Panc1 (cell line): ENCODE measurements at regions not wholly inside any gene's neighbourhood (a gene's known extent, or its start where the extent isn't known, plus 50 kb on each side); places are given as distances from the start of the nearest gene placed in this dataset.
A peak's percentile ranks its signal among the peaks of the same experiment; 100 is the strongest.

Source experiments
- ATAC-seq: fragments of 200-7000 bp; cut with Tn5 transposase; 2 replicates; pipeline ENCODE4 v1.9.1; 2020; ENCODE audit warnings: mild to moderate bottlenecking, moderate library complexity
- BruUV-seq: library from RNA; stranded (reverse); fragments of 400-500 nt; replicated peaks from 2 replicates; lab custom pipeline; 2021; lab: Mats Ljungman, UMichigan
- CTCF ChIA-PET: fragments of 300-600 bp; sonication (Branson Sonifier 250); formaldehyde crosslinking; loops from one replicate; lab custom pipeline; 2022; ENCODE audit warnings: antibody characterized with exemption; lab: Charles Lee
- POLR2A ChIA-PET: fragments of 300-600 bp; sonication (Branson Sonifier 250); formaldehyde crosslinking; loops from one replicate; lab custom pipeline; 2022; ENCODE audit warnings: antibody characterized with exemption; lab: Charles Lee
- DNase-seq: peaks from one replicate; pipeline ENCODE4 v3.0.0-alpha.2; 2010; ENCODE audit warnings: low read depth, low spot score
- H3K27ac ChIP-seq: 2 replicates; pipeline ENCODE4 v1.5.1; 2011; ENCODE audit warnings: mild to moderate bottlenecking, low read length, inconsistent platforms
- H3K27me3 ChIP-seq: fragments of 200-500 bp; sonication (Bioruptor generic); 2 replicates; pipeline ENCODE4 v1.6.0; 2014; ENCODE audit warnings: low read length, inconsistent platforms; ENCODE audit not compliant: control insufficient read depth, insufficient read depth
- H3K36me3 ChIP-seq: fragments of 200-500 bp; sonication (Bioruptor generic); 2 replicates; pipeline ENCODE4 v1.5.1; 2014; ENCODE audit warnings: inconsistent platforms, mild to moderate bottlenecking, low read length, moderate library complexity; ENCODE audit not compliant: control insufficient read depth, insufficient read depth
- H3K4me1 ChIP-seq: 2 replicates; pipeline ENCODE4 v1.5.1; 2011; ENCODE audit warnings: inconsistent platforms, mild to moderate bottlenecking, low read length, moderate library complexity; ENCODE audit not compliant: control insufficient read depth, insufficient read depth
- H3K4me3 ChIP-seq, 2 experiments: 2 replicates each; pipeline ENCODE4 v1.5.1; 2011 to 2012; ENCODE audit warnings: low read depth in 2 of 2, low read length in 2 of 2, mild to moderate bottlenecking in 2 of 2, inconsistent platforms in 1 of 2, moderate library complexity in 1 of 2
- H3K9me3 ChIP-seq: fragments of 200-500 bp; sonication (Bioruptor generic); 2 replicates; pipeline ENCODE4 v1.5.1; 2014; ENCODE audit warnings: low read depth, mild to moderate bottlenecking, inconsistent platforms, low read length, moderate library complexity; ENCODE audit not compliant: control insufficient read depth, insufficient read depth
- POLR2AphosphoS5 ChIP-seq: IDR thresholded peaks from 2 replicates; pipeline ENCODE4 v1.6.1; 2012; ENCODE audit warnings: mild to moderate bottlenecking, low read depth, low read length, moderate library complexity
- SIN3A ChIP-seq: IDR thresholded peaks from 2 replicates; pipeline ENCODE4 v1.6.1; 2012; ENCODE audit warnings: low read depth, mild to moderate bottlenecking, low read length, moderate library complexity, borderline replicate concordance; ENCODE audit not compliant: insufficient read depth
- TCF7L2 ChIP-seq: IDR thresholded peaks from 2 replicates; pipeline ENCODE4 v1.6.1; 2011; ENCODE audit warnings: mild to moderate bottlenecking, low read depth, low read length, inconsistent platforms
- in situ Hi-C: cut with HindIII; loops from 2 replicates; pipeline ENCODE4 v1.10.0; 2016; ENCODE audit warnings: low sequenced_read_pairs, low pct_unique_long_range_greater_than_20kb
- intact Hi-C: fragments of 100-400 bp; cut with micrococcal nuclease; formaldehyde crosslinking; loops from one replicate; pipeline ENCODE4 v1.10.0; 2022; ENCODE audit not compliant: unreplicated experiment
- TF ChIP-seq, protein P1 (sequence below), 2 experiments: IDR thresholded peaks; 2 replicates each; pipeline ENCODE4 v1.6.1; 2011 to 2012; ENCODE audit warnings: low read depth in 2 of 2, control low read depth in 1 of 2, low read length in 1 of 2, mild to moderate bottlenecking in 1 of 2, moderate library complexity in 1 of 2; ENCODE audit not compliant: insufficient read depth in 1 of 2
- TF ChIP-seq, protein P2 (sequence below): fragments of 450-650 bp; IDR thresholded peaks from 2 replicates; pipeline ENCODE4 v1.5.1; 2017; ENCODE audit warnings: mild to moderate bottlenecking

DNA sequence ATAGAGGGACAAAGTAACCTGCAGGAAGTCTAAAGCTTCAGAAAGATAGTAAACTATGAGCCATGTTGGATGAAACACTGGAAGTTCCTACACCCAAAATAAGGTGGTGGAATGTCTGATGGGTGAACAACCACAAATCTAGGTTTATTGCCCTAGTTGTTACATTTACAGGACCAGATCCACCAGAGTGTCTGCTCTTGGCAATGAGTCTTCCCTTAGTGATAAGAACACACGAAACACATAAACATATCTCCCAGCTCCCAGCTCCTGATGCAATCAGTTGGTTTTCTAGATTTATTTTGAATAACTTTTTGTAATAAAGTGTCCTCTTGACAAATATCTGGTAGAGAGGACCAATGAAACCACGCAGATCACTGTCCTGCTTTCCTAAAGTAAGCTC is 329.7 kb upstream of the WWC1 start:
- no peak for ATAC-seq
- BruUV-seq, result no TSS peak
- Histone ChIP-seq H3K4me1 (no peaks in the 10 kb centered on the region), H3K36me3 (no peaks in the 10 kb centered on the region), H3K4me3 (no peak overlapping the region), H3K27ac (no peak overlapping the region), H3K9me3 (no peaks in the 10 kb centered on the region), H3K27me3 (no peaks in the 10 kb centered on the region; the same call in 1 of the 2 replicates)
- in situ Hi-C loops (no loop called here), intact Hi-C loops (no loop called here)
- TF ChIP-seq SIN3A (no peak), TCF7L2 (no peak), POLR2AphosphoS5 (no peak)
- TF ChIP-seq, protein P1, sequence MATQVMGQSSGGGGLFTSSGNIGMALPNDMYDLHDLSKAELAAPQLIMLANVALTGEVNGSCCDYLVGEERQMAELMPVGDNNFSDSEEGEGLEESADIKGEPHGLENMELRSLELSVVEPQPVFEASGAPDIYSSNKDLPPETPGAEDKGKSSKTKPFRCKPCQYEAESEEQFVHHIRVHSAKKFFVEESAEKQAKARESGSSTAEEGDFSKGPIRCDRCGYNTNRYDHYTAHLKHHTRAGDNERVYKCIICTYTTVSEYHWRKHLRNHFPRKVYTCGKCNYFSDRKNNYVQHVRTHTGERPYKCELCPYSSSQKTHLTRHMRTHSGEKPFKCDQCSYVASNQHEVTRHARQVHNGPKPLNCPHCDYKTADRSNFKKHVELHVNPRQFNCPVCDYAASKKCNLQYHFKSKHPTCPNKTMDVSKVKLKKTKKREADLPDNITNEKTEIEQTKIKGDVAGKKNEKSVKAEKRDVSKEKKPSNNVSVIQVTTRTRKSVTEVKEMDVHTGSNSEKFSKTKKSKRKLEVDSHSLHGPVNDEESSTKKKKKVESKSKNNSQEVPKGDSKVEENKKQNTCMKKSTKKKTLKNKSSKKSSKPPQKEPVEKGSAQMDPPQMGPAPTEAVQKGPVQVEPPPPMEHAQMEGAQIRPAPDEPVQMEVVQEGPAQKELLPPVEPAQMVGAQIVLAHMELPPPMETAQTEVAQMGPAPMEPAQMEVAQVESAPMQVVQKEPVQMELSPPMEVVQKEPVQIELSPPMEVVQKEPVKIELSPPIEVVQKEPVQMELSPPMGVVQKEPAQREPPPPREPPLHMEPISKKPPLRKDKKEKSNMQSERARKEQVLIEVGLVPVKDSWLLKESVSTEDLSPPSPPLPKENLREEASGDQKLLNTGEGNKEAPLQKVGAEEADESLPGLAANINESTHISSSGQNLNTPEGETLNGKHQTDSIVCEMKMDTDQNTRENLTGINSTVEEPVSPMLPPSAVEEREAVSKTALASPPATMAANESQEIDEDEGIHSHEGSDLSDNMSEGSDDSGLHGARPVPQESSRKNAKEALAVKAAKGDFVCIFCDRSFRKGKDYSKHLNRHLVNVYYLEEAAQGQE (IDR thresholded peaks at IDR 0.05; ENCODE audit: insufficient read depth in 1 of 2, low read depth in 2 of 2, low read length in 1 of 2), result no peak
- ChIA-PET CTCF (interaction anchor here (0.7 kb wide), 1 partner anchor 385 kb away, joined by 5 read pairs; no protein-coding TSS in a partner anchor), POLR2A (no interaction called here)
- no peak for DNase-seq

DNA sequence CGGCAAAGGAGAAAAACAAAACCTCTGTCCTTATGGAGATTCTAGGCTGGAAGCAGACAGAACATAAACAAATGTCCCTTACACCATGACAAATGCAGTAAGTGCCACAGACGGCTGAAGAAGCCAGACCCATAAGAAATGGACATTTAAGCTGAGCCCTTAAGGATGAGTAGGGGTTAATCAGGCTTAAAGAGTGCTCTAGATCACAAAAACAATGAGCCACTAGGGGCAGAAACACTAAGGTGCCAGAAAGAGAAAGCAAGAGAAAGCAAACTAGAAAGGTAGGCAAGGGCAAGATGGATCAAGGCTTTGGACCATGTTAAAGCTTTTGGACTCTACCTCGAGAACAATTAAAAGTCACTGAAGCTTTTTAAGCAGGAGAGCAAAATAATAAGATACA is 326.9 kb upstream of the WWC1 start:
- BruUV-seq, result no TSS peak
- ATAC-seq (no peak), DNase-seq (no peak)
- ChIA-PET CTCF (interaction anchor here (0.6 kb wide), 1 partner anchor 152 kb away, joined by 3 read pairs; no protein-coding TSS in a partner anchor), POLR2A (no interaction called here)
- intact Hi-C loops, result no loop called here
- H3K36me3 ChIP-seq, result no peaks in the 10 kb centered on the region
- in situ Hi-C loops, result no loop called here
- no peaks in the 10 kb centered on the region for H3K4me1 ChIP-seq
- no peaks in the 10 kb centered on the region for H3K9me3 ChIP-seq
- H3K27me3 ChIP-seq, result no peaks in the 10 kb centered on the region; the same call in none of the 2 replicates
- no peak overlapping the region for H3K4me3 ChIP-seq
- H3K27ac ChIP-seq, result no peak overlapping the region
- TF ChIP-seq POLR2AphosphoS5, result no peak
- TF ChIP-seq, protein P2, sequence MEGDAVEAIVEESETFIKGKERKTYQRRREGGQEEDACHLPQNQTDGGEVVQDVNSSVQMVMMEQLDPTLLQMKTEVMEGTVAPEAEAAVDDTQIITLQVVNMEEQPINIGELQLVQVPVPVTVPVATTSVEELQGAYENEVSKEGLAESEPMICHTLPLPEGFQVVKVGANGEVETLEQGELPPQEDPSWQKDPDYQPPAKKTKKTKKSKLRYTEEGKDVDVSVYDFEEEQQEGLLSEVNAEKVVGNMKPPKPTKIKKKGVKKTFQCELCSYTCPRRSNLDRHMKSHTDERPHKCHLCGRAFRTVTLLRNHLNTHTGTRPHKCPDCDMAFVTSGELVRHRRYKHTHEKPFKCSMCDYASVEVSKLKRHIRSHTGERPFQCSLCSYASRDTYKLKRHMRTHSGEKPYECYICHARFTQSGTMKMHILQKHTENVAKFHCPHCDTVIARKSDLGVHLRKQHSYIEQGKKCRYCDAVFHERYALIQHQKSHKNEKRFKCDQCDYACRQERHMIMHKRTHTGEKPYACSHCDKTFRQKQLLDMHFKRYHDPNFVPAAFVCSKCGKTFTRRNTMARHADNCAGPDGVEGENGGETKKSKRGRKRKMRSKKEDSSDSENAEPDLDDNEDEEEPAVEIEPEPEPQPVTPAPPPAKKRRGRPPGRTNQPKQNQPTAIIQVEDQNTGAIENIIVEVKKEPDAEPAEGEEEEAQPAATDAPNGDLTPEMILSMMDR, result 0 out of 2 replicates have a peak, but pooled peaks have one; percentile 19

DNA sequence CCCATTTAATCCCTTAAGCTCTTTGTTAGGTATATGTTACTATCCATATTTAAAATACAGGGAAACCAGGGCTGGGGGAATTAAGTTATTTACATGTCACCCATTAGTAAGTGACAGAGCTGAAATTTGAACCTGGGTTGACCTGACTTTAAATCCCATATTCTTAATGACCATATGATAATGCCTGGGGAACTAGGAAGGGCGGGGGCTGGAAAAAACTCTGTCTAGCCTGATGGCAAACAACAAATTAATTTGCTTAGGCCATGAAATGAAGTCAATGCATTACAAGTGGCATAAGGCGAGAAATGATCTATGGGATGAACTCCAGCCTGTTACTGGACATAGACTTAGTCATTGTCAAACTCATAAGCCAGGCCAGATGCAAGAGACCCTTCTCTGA is 325.7 kb upstream of the WWC1 start:
- in situ Hi-C loops (no loop called here), intact Hi-C loops (no loop called here)
- ChIA-PET POLR2A (no interaction called here), CTCF (no interaction called here)
- H3K36me3 ChIP-seq, result no peaks in the 10 kb centered on the region
- no peak for DNase-seq
- no peak overlapping the region for H3K27ac ChIP-seq
- no peak for ATAC-seq
- H3K4me1 ChIP-seq, result no peaks in the 10 kb centered on the region
- BruUV-seq, result no TSS peak
- TF ChIP-seq, protein P1 (IDR thresholded peaks at IDR 0.05; ENCODE audit: insufficient read depth in 1 of 2, low read depth in 2 of 2, low read length in 1 of 2), result no peak
- TF ChIP-seq TCF7L2 (no peak), SIN3A (no peak), POLR2AphosphoS5 (no peak)
- TF ChIP-seq, protein P2, result no peak
- no peaks in the 10 kb centered on the region for H3K9me3 ChIP-seq
- H3K27me3 ChIP-seq, result no peaks in the 10 kb centered on the region; the same call in none of the 2 replicates
- no peak overlapping the region for H3K4me3 ChIP-seq
